Osteoblast (primary cell): ENCODE measurements at regions not wholly inside any gene's neighbourhood (a gene's known extent, or its start where the extent isn't known, plus 50 kb on each side); places are given as distances from the start of the nearest gene placed in this dataset.

Experiments
- DNase-seq: peaks from one replicate; pipeline ENCODE4 v3.0.0; 2011; ENCODE audit warnings: low spot score, mixed read lengths; ENCODE audit not compliant: insufficient read length; ENCODE audit errors: missing footprints
- H2AFZ ChIP-seq: 2 replicates; pipeline ENCODE4 v1.6.0; 2011; ENCODE audit warnings: mild to moderate bottlenecking, low read length
- H3K27ac ChIP-seq: 2 replicates; pipeline ENCODE4 v1.5.1; 2011; ENCODE audit warnings: mild to moderate bottlenecking, low read depth, low read length, moderate library complexity
- H3K27me3 ChIP-seq: 2 replicates; pipeline ENCODE4 v1.6.0; 2012; ENCODE audit warnings: mild to moderate bottlenecking, control low read depth, inconsistent platforms, low read length, moderate library complexity; ENCODE audit not compliant: insufficient read depth
- H3K36me3 ChIP-seq: 2 replicates; pipeline ENCODE4 v1.5.1; 2011; ENCODE audit warnings: mild to moderate bottlenecking, low read length, control low read depth, moderate library complexity; ENCODE audit not compliant: insufficient read depth
- H3K4me1 ChIP-seq: 2 replicates; pipeline ENCODE4 v1.5.1; 2011; ENCODE audit warnings: mild to moderate bottlenecking, low read length, control low read depth, moderate library complexity; ENCODE audit not compliant: insufficient read depth
- H3K4me2 ChIP-seq: 2 replicates; pipeline ENCODE4 v1.6.0; 2011; ENCODE audit warnings: mild to moderate bottlenecking, low read length; ENCODE audit not compliant: insufficient read depth
- H3K4me3 ChIP-seq: fragments of 200-600 bp; sonication (generic); 3 replicates; pipeline ENCODE4 v1.5.1; 2012; ENCODE audit warnings: mild to moderate bottlenecking, low read length, inconsistent platforms; ENCODE audit not compliant: insufficient read depth
- H3K79me2 ChIP-seq: 2 replicates; pipeline ENCODE4 v1.6.0; 2012; ENCODE audit warnings: mild to moderate bottlenecking, low read length, control low read depth, inconsistent platforms; ENCODE audit not compliant: insufficient read depth
- H3K9me3 ChIP-seq: 2 replicates; pipeline ENCODE4 v1.5.1; 2011; ENCODE audit warnings: low read depth, low read length, control low read depth
- H4K20me1 ChIP-seq: 2 replicates; pipeline ENCODE4 v1.6.0; 2012; ENCODE audit warnings: mild to moderate bottlenecking, low read length, control low read depth; ENCODE audit not compliant: insufficient read depth
- TF ChIP-seq, protein P1 (sequence below): IDR thresholded peaks from 2 replicates; pipeline ENCODE4 v1.5.1; 2011; ENCODE audit warnings: mild to moderate bottlenecking, low read depth, low read length, moderate library complexity; ENCODE audit errors: extremely low read depth

- no peaks in the 10 kb centered on the region for H3K79me2 ChIP-seq
- no peak overlapping the region for H3K4me2 ChIP-seq
- no peaks in the 10 kb centered on the region for H3K36me3 ChIP-seq
- no peaks in the 10 kb centered on the region for H4K20me1 ChIP-seq
- DNase-seq: no peak
- no peaks in the 10 kb centered on the region for H3K4me1 ChIP-seq
- H3K27me3 ChIP-seq: no peaks in the 10 kb centered on the region
- peaks cover 4% of the 10 kb centered on the region for H3K9me3 ChIP-seq
- TF ChIP-seq, protein P1, sequence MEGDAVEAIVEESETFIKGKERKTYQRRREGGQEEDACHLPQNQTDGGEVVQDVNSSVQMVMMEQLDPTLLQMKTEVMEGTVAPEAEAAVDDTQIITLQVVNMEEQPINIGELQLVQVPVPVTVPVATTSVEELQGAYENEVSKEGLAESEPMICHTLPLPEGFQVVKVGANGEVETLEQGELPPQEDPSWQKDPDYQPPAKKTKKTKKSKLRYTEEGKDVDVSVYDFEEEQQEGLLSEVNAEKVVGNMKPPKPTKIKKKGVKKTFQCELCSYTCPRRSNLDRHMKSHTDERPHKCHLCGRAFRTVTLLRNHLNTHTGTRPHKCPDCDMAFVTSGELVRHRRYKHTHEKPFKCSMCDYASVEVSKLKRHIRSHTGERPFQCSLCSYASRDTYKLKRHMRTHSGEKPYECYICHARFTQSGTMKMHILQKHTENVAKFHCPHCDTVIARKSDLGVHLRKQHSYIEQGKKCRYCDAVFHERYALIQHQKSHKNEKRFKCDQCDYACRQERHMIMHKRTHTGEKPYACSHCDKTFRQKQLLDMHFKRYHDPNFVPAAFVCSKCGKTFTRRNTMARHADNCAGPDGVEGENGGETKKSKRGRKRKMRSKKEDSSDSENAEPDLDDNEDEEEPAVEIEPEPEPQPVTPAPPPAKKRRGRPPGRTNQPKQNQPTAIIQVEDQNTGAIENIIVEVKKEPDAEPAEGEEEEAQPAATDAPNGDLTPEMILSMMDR: no peak
- no peak overlapping the region for H2AFZ ChIP-seq
- H3K4me3 ChIP-seq: no peak overlapping the region
- no peak overlapping the region for H3K27ac ChIP-seq
These were observed 1012.4 kb downstream of the GRIK2 start for GRCh38 chr6:102405860-102406259.

GRCh38 chr6:102402635-102403329 is 1009.3 kb downstream of the GRIK2 start:
- no peak overlapping the region for H2AFZ ChIP-seq
- TF ChIP-seq, protein P1: no peak
- no peak overlapping the region for H3K4me3 ChIP-seq
- no peaks in the 10 kb centered on the region for H3K27me3 ChIP-seq
- no peak overlapping the region for H3K27ac ChIP-seq
- no peak overlapping the region for H3K4me2 ChIP-seq
- DNase-seq: no peak
- H3K9me3 ChIP-seq: peaks cover 4% of the 10 kb centered on the region
- no peaks in the 10 kb centered on the region for H3K36me3 ChIP-seq
- no peaks in the 10 kb centered on the region for H4K20me1 ChIP-seq
- H3K4me1 ChIP-seq: no peaks in the 10 kb centered on the region
- no peaks in the 10 kb centered on the region for H3K79me2 ChIP-seq

DNA sequence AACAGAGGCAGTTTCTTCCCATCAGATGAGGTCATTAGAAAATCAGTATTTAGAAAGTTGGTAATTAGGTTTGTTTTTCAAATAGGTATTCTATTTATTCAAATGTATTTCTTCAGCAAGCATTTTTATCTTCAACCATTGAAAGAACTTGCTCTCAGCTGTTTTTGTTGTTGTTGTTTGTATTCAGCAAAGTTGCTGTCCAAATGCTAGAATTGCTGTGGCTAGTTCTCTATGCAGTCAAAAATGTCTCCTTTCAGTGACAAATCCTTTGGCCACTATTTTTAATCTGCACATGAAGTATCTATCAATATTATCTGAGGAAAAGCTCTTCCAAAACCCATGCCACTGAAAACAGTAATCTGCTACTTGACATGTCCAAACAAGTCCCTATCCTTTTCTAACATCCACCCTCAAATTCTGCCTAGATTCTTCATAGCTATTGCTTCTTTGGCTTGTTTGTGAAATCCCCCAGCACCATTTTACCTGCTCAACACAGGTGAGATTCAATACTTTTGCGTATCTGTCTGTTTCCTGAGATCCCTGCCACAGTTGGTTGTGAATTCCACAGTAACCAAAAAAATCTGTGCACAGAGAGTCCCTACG is 1005.4 kb downstream of the GRIK2 start:
- no peaks in the 10 kb centered on the region for H3K4me1 ChIP-seq
- TF ChIP-seq, protein P1: no peak
- H3K36me3 ChIP-seq: no peaks in the 10 kb centered on the region
- H3K79me2 ChIP-seq: no peaks in the 10 kb centered on the region
- no peak overlapping the region for H3K4me2 ChIP-seq
- DNase-seq: no peak
- H2AFZ ChIP-seq: no peak overlapping the region
- no peak overlapping the region for H3K27ac ChIP-seq
- H3K9me3 ChIP-seq: no peaks in the 10 kb centered on the region
- H3K4me3 ChIP-seq: no peak overlapping the region
- no peaks in the 10 kb centered on the region for H3K27me3 ChIP-seq
- no peaks in the 10 kb centered on the region for H4K20me1 ChIP-seq

GRCh38 chr6:102390541-102390940 is 997.0 kb downstream of the GRIK2 start:
- no peak for DNase-seq
- no peaks in the 10 kb centered on the region for H3K4me1 ChIP-seq
- no peak overlapping the region for H3K27ac ChIP-seq
- H4K20me1 ChIP-seq: no peaks in the 10 kb centered on the region
- H3K9me3 ChIP-seq: no peaks in the 10 kb centered on the region
- no peak overlapping the region for H3K4me2 ChIP-seq
- no peaks in the 10 kb centered on the region for H3K36me3 ChIP-seq
- no peak overlapping the region for H2AFZ ChIP-seq
- TF ChIP-seq, protein P1: no peak
- H3K79me2 ChIP-seq: no peaks in the 10 kb centered on the region
- no peaks in the 10 kb centered on the region for H3K27me3 ChIP-seq
- H3K4me3 ChIP-seq: no peak overlapping the region
